Peyer's patch (tissue), 4 donors: ENCODE measurements at regions not wholly inside any gene's neighbourhood (a gene's known extent, or its start where the extent isn't known, plus 50 kb on each side); places are given as distances from the start of the nearest gene placed in this dataset.

ENCODE experiments used
- POLR2A ChIP-seq, 2 donors: fragments of 450-650 bp; IDR thresholded peaks; one replicate each; pipeline ENCODE4 v1.5.1; 2017; ENCODE audit warnings: antibody characterized with exemption in 2 of 2, mild to moderate bottlenecking in 2 of 2, moderate library complexity in 2 of 2
- TF ChIP-seq, protein P1 (sequence below), 6 experiments: fragments of 450-650 bp in 4 of 6; fragments of 200-600 bp in 2 of 6; sonication (generic) in 1 of 6; IDR thresholded peaks; one replicate each; pipeline ENCODE4 v1.5.1; 2017 to 2019; ENCODE audit warnings: antibody characterized with exemption in 6 of 6, mild to moderate bottlenecking in 3 of 6, moderate library complexity in 1 of 6

DNA sequence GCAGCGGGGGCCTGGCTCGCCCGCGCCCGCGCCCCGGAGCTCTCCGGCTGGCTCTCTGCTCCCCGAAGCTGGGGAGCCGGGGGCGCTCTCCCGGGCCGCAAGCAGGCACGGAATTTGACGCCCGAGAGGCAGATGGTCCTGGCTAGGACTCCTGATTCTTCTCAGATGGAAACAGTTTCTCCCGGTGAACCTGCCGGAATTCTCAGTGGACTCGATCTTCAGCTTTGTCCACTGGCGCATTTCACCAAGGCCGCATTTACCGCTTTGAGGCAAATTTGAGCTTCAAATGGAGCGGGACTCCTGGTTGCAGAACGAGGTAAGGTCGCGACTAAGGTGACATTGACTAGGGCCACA lies 305.7 kb upstream of the KCNN2 start:
- TF ChIP-seq, protein P1, sequence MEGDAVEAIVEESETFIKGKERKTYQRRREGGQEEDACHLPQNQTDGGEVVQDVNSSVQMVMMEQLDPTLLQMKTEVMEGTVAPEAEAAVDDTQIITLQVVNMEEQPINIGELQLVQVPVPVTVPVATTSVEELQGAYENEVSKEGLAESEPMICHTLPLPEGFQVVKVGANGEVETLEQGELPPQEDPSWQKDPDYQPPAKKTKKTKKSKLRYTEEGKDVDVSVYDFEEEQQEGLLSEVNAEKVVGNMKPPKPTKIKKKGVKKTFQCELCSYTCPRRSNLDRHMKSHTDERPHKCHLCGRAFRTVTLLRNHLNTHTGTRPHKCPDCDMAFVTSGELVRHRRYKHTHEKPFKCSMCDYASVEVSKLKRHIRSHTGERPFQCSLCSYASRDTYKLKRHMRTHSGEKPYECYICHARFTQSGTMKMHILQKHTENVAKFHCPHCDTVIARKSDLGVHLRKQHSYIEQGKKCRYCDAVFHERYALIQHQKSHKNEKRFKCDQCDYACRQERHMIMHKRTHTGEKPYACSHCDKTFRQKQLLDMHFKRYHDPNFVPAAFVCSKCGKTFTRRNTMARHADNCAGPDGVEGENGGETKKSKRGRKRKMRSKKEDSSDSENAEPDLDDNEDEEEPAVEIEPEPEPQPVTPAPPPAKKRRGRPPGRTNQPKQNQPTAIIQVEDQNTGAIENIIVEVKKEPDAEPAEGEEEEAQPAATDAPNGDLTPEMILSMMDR (IDR thresholded peaks at IDR 0.05): no peak
- TF ChIP-seq POLR2A (IDR thresholded peaks at IDR 0.05): no peak
